GM12891 (cell line): ENCODE measurements at regions not wholly inside any gene's neighbourhood (a gene's known extent, or its start where the extent isn't known, plus 50 kb on each side); places are given as distances from the start of the nearest gene placed in this dataset.

Source experiments
- POLR2A ChIP-seq: IDR thresholded peaks from 2 replicates; pipeline ENCODE4 v1.6.1; 2011; ENCODE audit warnings: low read depth, low read length, control low read depth
- POLR2AphosphoS5 ChIP-seq: IDR thresholded peaks from 2 replicates; pipeline ENCODE4 v1.6.1; 2011; ENCODE audit warnings: low read depth, low read length, control low read depth
- TAF1 ChIP-seq: IDR thresholded peaks from 2 replicates; pipeline ENCODE4 v1.6.1; 2011; ENCODE audit warnings: low read depth, low read length, control low read depth

- TF ChIP-seq POLR2A (no peak), POLR2AphosphoS5 (no peak), TAF1 (no peak)
Measured at GRCh38 chr13:74922963-74923362, 559.0 kb downstream of the TBC1D4 start.
